Endothelial cell of umbilical vein (primary cell): ENCODE measurements at regions not wholly inside any gene's neighbourhood (a gene's known extent, or its start where the extent isn't known, plus 50 kb on each side); places are given as distances from the start of the nearest gene placed in this dataset.

Experiments
- BruUV-seq: library from RNA; stranded (reverse); fragments of 400-500 nt; replicated peaks from 2 replicates; lab custom pipeline; 2021; lab: Mats Ljungman, UMichigan
- CTCF ChIA-PET: fragments of 300-600, 350-600 bp; sonication (Branson Sonifier 250); formaldehyde crosslinking; loops from one replicate; lab custom pipeline; 2021; ENCODE audit warnings: antibody characterized with exemption, inconsistent platforms; lab: Charles Lee
- POLR2A ChIA-PET: fragments of 300-600, 350-600 bp; sonication (Branson Sonifier 250); formaldehyde crosslinking; loops from one replicate; lab custom pipeline; 2021; ENCODE audit warnings: antibody characterized with exemption, inconsistent platforms; lab: Charles Lee
- DNase-seq: peaks from one replicate; pipeline ENCODE4 v3.0.0-alpha.2; 2011; ENCODE audit warnings: low read depth, low spot score
- FAIRE-seq: peaks from 2 replicates; lab custom pipeline; 2011; peaks lifted over from hg19 to GRCh38; lab: Jason Lieb, UNC
- H2AFZ ChIP-seq: 2 replicates; pipeline ENCODE4 v1.6.0; 2012; ENCODE audit warnings: low read depth, low read length, control low read depth, inconsistent platforms
- H3K27ac ChIP-seq: 2 replicates; pipeline ENCODE4 v1.5.1; 2011; ENCODE audit warnings: low read depth, mild to moderate bottlenecking, control low read depth, low read length, moderate library complexity; ENCODE audit not compliant: insufficient read depth
- H3K27me3 ChIP-seq, 2 experiments: 2 replicates each; pipeline versions ENCODE4 v1.6.0 to v1.6.1; 2011; ENCODE audit warnings: low read length in 2 of 2, mixed read lengths in 1 of 2; ENCODE audit not compliant: control insufficient read depth in 2 of 2, insufficient read depth in 2 of 2
- H3K36me3 ChIP-seq, 2 experiments: 2 replicates in 1 of 2; 3 replicates in 1 of 2; pipeline ENCODE4 v1.5.1; 2011; ENCODE audit warnings: low read length in 2 of 2, mild to moderate bottlenecking in 1 of 2, moderate library complexity in 1 of 2; ENCODE audit not compliant: control insufficient read depth in 2 of 2, insufficient read depth in 2 of 2; ENCODE audit errors: extremely low read depth in 1 of 2
- H3K4me1 ChIP-seq: 3 replicates; pipeline ENCODE4 v1.5.1; 2011; ENCODE audit warnings: mild to moderate bottlenecking, low read length; ENCODE audit not compliant: control insufficient read depth, insufficient read depth; ENCODE audit errors: extremely low read depth
- H3K4me2 ChIP-seq: 2 replicates; pipeline ENCODE4 v1.6.1; 2011; ENCODE audit warnings: low read length, control low read depth, mixed read lengths; ENCODE audit not compliant: insufficient read depth
- H3K4me3 ChIP-seq, 3 experiments: fragments of 200-600 bp in 1 of 3; sonication (generic), shearing (Covaris generic) in 1 of 3; replicated peaks in 1 of 3; 2 replicates each; pipeline ENCODE4 v1.5.1; 2011 to 2016; ENCODE audit warnings: control low read depth in 3 of 3, low read length in 3 of 3, mild to moderate bottlenecking in 2 of 3, inconsistent platforms in 1 of 3, low read depth in 1 of 3, moderate library complexity in 1 of 3; ENCODE audit not compliant: insufficient read depth in 1 of 3
- H3K79me2 ChIP-seq: 2 replicates; pipeline ENCODE4 v1.6.0; 2012; ENCODE audit warnings: low read length, inconsistent platforms; ENCODE audit not compliant: control insufficient read depth, insufficient read depth
- H3K9ac ChIP-seq: replicated peaks from 2 replicates; pipeline ENCODE3; 2011; ENCODE audit warnings: low read length, control low read depth; ENCODE audit not compliant: insufficient read depth; ENCODE audit errors: extremely low read depth
- H3K9me1 ChIP-seq: replicated peaks from 3 replicates; pipeline ENCODE4 v1.6.0; 2011; ENCODE audit warnings: mild to moderate bottlenecking, low read length; ENCODE audit not compliant: control insufficient read depth, insufficient read depth; ENCODE audit errors: extremely low read depth
- H3K9me3 ChIP-seq: replicated peaks from 2 replicates; pipeline ENCODE4 v1.5.1; 2012; ENCODE audit warnings: low read length, inconsistent platforms; ENCODE audit not compliant: control insufficient read depth, insufficient read depth
- H4K20me1 ChIP-seq: replicated peaks from 2 replicates; pipeline ENCODE3; 2011; ENCODE audit warnings: mild to moderate bottlenecking, low read length; ENCODE audit not compliant: control insufficient read depth, insufficient read depth; ENCODE audit errors: extremely low read depth
- CTCF ChIP-seq, 2 donors: IDR thresholded peaks; 1 replicate in 1 of 2; 2 replicates in 1 of 2; pipeline ENCODE4 v1.5.1; 2011; ENCODE audit warnings: low read length in 2 of 2, mild to moderate bottlenecking in 2 of 2, moderate library complexity in 2 of 2, control low read depth in 1 of 2, inconsistent platforms in 1 of 2, low read depth in 1 of 2; ENCODE audit not compliant: insufficient read depth in 1 of 2; ENCODE audit errors: extremely low read depth in 1 of 2
- EZH2 ChIP-seq: IDR thresholded peaks from 2 replicates; pipeline ENCODE4 v1.6.1; 2012; ENCODE audit warnings: borderline replicate concordance, low read depth, mild to moderate bottlenecking, moderate library complexity, low read length, inconsistent platforms; ENCODE audit not compliant: severe bottlenecking
- FOS ChIP-seq: IDR thresholded peaks from 2 replicates; pipeline ENCODE4 v1.6.1; 2011; ENCODE audit warnings: mild to moderate bottlenecking, low read length, moderate library complexity, borderline replicate concordance; ENCODE audit not compliant: insufficient read depth
- GATA2 ChIP-seq: IDR thresholded peaks from 2 replicates; pipeline ENCODE4 v1.7.0; 2011; ENCODE audit warnings: low read depth, mild to moderate bottlenecking, moderate library complexity, mixed read lengths, low read length; ENCODE audit not compliant: insufficient read length, insufficient read depth
- JUN ChIP-seq: IDR thresholded peaks from 2 replicates; pipeline ENCODE4 v1.6.1; 2011; ENCODE audit warnings: borderline replicate concordance, low read depth; ENCODE audit not compliant: insufficient read length, insufficient read depth
- MYC ChIP-seq: IDR thresholded peaks from one replicate; pipeline ENCODE4 v1.6.1; 2011; ENCODE audit warnings: mild to moderate bottlenecking, low read depth, low read length
- POLR2A ChIP-seq: IDR thresholded peaks from 2 replicates; pipeline ENCODE4 v1.6.1; 2012; ENCODE audit warnings: low read depth, mild to moderate bottlenecking, control low read depth, low read length
- POLR2AphosphoS5 ChIP-seq: IDR thresholded peaks from 2 replicates; pipeline ENCODE4 v1.6.1; 2012; ENCODE audit warnings: low read depth, mild to moderate bottlenecking, control low read depth, low read length, moderate library complexity; ENCODE audit not compliant: insufficient read depth
- dilution Hi-C: fragments of 300-500 bp; cut with MboI; formaldehyde crosslinking; loops from one replicate; pipeline ENCODE4 v1.15.0; 2019; ENCODE audit warnings: low sequenced_read_pairs; ENCODE audit not compliant: extremely low pct_ligation_motif_present
- intact Hi-C: fragments of 100-400 bp; cut with micrococcal nuclease; formaldehyde crosslinking; loops from one replicate; pipeline ENCODE4 v1.10.0; 2022
- TF ChIP-seq, protein P1 (sequence below): IDR thresholded peaks from 2 replicates; pipeline ENCODE4 v1.6.1; 2011; ENCODE audit not compliant: insufficient read depth, insufficient read length

DNA sequence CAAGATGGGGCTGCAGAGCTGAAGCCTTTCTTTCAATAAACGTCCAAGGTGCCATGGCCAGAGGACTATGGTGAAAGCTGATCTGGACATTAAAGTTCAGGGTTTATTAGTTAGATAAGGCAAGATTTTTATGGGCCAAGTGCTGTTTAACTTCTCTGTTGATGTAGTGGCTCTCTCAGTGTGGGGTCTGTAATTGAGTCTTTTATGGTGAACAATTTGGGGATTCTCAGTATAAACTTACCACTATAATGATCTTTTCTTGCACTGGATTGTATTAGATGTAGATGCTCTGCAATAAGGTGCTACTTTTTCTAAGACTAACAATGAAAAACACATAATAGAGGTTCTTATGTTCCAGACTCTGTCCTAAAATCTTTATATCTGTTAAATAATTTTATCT lies 190.1 kb upstream of the KLF12 start:
- Histone ChIP-seq H3K4me3 (no peak overlapping the region), H3K9ac (no peak overlapping the region), H3K4me2 (no peak overlapping the region), H3K9me3 (no peaks in the 10 kb centered on the region), H3K9me1 (peaks cover 2% of the 10 kb centered on the region), H2AFZ (no peak overlapping the region), H3K4me1 (no peaks in the 10 kb centered on the region), H3K27me3 (no peaks in the 10 kb centered on the region), H3K27ac (no peak overlapping the region), H3K79me2 (no peaks in the 10 kb centered on the region), H3K36me3 (no peaks in the 10 kb centered on the region), H4K20me1 (no peaks in the 10 kb centered on the region)
- no peak for FAIRE-seq
- ChIA-PET POLR2A (no interaction called here), CTCF (no interaction called here)
- TF ChIP-seq, protein P1, sequence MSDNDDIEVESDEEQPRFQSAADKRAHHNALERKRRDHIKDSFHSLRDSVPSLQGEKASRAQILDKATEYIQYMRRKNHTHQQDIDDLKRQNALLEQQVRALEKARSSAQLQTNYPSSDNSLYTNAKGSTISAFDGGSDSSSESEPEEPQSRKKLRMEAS = no peak
- no peak for TF ChIP-seq JUN
- TF ChIP-seq FOS = no peak
- TF ChIP-seq GATA2 = no peak
- no peak for TF ChIP-seq MYC
- no peak for TF ChIP-seq CTCF (IDR thresholded peaks at IDR 0.05; ENCODE audit: extremely low read depth in 1 of 2, insufficient read depth in 1 of 2, low read depth in 1 of 2, low read length in 2 of 2)
- no peak for TF ChIP-seq POLR2AphosphoS5
- no peak for TF ChIP-seq EZH2
- TF ChIP-seq POLR2A = no peak
- DNase-seq = no peak
- BruUV-seq = no TSS peak
- intact Hi-C loops (no loop called here), dilution Hi-C loops (no loop called here)
